Astrocyte (in vitro differentiated cells and primary cell): ENCODE measurements at regions not wholly inside any gene's neighbourhood (a gene's known extent, or its start where the extent isn't known, plus 50 kb on each side); places are given as distances from the start of the nearest gene placed in this dataset.

Source experiments
- DNase-seq: peaks from one replicate; pipeline ENCODE4 v3.0.0-alpha.2; 2010; ENCODE audit warnings: low read depth
- FAIRE-seq: peaks from 2 replicates; lab custom pipeline; 2011; peaks lifted over from hg19 to GRCh38; lab: Jason Lieb, UNC
- H2AFZ ChIP-seq: 2 replicates; pipeline ENCODE4 v1.6.0; 2012; ENCODE audit warnings: low read depth, low read length, inconsistent platforms
- H3K27ac ChIP-seq: 2 replicates; pipeline ENCODE4 v1.5.1; 2011; ENCODE audit warnings: low read depth, low read length, inconsistent platforms
- H3K27me3 ChIP-seq: 2 replicates; pipeline ENCODE4 v1.6.0; 2011; ENCODE audit warnings: low read length, inconsistent platforms; ENCODE audit not compliant: insufficient read depth
- H3K36me3 ChIP-seq: 2 replicates; pipeline ENCODE4 v1.5.1; 2011; ENCODE audit warnings: low read length, inconsistent platforms; ENCODE audit not compliant: insufficient read depth
- H3K4me1 ChIP-seq: 2 replicates; pipeline ENCODE4 v1.5.1; 2011; ENCODE audit warnings: low read length, inconsistent platforms; ENCODE audit not compliant: insufficient read depth
- H3K4me2 ChIP-seq: 2 replicates; pipeline ENCODE4 v1.6.0; 2012; ENCODE audit warnings: low read length, inconsistent platforms
- H3K4me3 ChIP-seq: 2 replicates; pipeline ENCODE4 v1.5.1; 2011; ENCODE audit warnings: low read depth, mild to moderate bottlenecking, low read length, inconsistent platforms; ENCODE audit not compliant: insufficient read depth
- H3K79me2 ChIP-seq: 2 replicates; pipeline ENCODE4 v1.6.0; 2012; ENCODE audit warnings: mild to moderate bottlenecking, low read length, inconsistent platforms; ENCODE audit not compliant: insufficient read depth
- H3K9ac ChIP-seq: 2 replicates; pipeline ENCODE4 v1.6.0; 2012; ENCODE audit warnings: mild to moderate bottlenecking, low read length, inconsistent platforms
- H3K9me3 ChIP-seq: 2 replicates; pipeline ENCODE4 v1.5.1; 2012; ENCODE audit warnings: low read depth, mild to moderate bottlenecking, low read length, inconsistent platforms; ENCODE audit not compliant: insufficient read depth
- H4K20me1 ChIP-seq: 2 replicates; pipeline ENCODE4 v1.6.0; 2012; ENCODE audit warnings: low read length, inconsistent platforms; ENCODE audit not compliant: insufficient read depth
- H3K27ac Mint-ChIP-seq: one replicate; pipeline ENCODE4 v1.8.0; 2021; ENCODE audit warnings: mild to moderate bottlenecking, mixed read lengths; ENCODE audit not compliant: unreplicated experiment
- H3K27me3 Mint-ChIP-seq: one replicate; pipeline ENCODE4 v1.8.0; 2021; ENCODE audit warnings: low read depth, mixed read lengths; ENCODE audit not compliant: unreplicated experiment
- H3K36me3 Mint-ChIP-seq: one replicate; pipeline ENCODE4 v1.8.0; 2021; ENCODE audit warnings: low read depth, mixed read lengths; ENCODE audit not compliant: unreplicated experiment
- H3K4me1 Mint-ChIP-seq: one replicate; pipeline ENCODE4 v1.8.0; 2021; ENCODE audit warnings: low read depth, mixed read lengths; ENCODE audit not compliant: unreplicated experiment
- H3K4me3 Mint-ChIP-seq: one replicate; pipeline ENCODE4 v1.8.0; 2021; ENCODE audit warnings: mild to moderate bottlenecking, moderate library complexity, mixed read lengths; ENCODE audit not compliant: unreplicated experiment
- H3K9me3 Mint-ChIP-seq: one replicate; pipeline ENCODE4 v1.8.0; 2021; ENCODE audit warnings: mild to moderate bottlenecking, mixed read lengths; ENCODE audit not compliant: unreplicated experiment
- EZH2 ChIP-seq: IDR thresholded peaks from 2 replicates; pipeline ENCODE4 v1.6.1; 2012; ENCODE audit warnings: mild to moderate bottlenecking, low read length, inconsistent platforms; ENCODE audit not compliant: insufficient read depth
- TF ChIP-seq, protein P1 (sequence below): IDR thresholded peaks from 2 replicates; pipeline ENCODE4 v1.5.1; 2011; ENCODE audit warnings: low read depth, mild to moderate bottlenecking, inconsistent platforms, low read length, moderate library complexity; ENCODE audit not compliant: insufficient read depth

DNA sequence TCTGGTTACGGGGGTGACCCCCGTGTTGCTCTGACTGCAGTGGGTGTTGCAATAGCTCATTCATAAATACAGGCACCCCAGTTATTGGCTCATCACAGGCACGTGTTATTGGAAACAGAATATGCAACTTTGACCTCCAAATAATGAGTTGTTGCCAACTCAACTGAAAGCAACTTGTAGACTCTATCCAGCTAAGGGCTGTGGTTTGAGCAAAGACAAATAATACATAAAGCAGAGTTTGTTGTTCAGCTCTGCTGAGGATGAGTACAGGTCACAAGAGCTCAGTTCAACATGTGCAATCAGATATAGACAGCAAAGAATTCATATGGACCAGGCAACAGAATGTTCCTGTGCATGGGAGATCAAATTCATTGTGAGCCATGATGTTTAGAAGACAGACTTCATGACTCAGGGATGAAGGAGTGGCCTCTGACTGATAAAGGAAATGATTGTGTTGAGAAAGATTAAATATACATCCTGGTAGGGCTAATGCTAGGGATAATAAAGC lies 87.6 kb upstream of the LRIG1 start:
- peak; percentile 65 for FAIRE-seq

DNA sequence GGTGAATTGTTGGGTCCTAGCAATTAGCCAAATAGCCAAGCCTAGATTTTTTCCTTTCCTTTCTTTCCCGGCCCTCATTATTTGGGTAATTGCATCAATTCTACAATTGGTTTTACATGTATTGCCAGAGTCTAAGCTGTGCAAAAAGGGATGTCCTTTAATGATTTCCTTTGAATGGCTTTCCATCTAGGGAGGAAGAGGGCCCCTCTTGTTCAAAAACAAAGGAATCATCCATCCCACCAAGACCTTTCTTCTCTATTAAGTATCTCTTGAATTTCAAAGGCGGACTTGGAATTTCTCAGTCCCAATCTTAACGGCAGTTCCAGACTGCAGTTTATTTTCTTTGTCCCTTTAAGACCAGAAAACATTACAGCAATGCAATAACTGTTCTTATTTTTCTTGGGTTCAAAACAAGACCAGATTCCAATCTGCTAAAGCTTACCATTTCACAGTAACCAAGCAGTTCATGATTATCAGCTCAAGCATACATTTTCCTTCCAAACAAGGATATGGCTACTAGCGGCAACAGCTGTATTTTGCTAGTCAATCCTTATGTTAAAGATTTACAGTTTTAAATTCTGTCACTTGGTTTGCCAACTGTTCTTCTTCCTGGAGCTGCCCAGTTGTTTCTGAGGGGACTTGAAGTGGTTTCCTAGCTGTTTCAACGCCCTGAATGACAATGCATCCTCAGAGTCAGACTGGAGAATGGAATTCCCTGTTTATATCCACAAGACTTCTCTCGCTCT lies 91.4 kb upstream of the LRIG1 start:
- H3K36me3 ChIP-seq: no peaks in the 10 kb centered on the region
- Mint-ChIP-seq H3K27ac (peak overlapping the region; percentile 64), H3K4me1 (peaks cover 14% of the 10 kb centered on the region), H3K9me3 (no peaks in the 10 kb centered on the region), H3K36me3 (no peaks in the 10 kb centered on the region), H3K27me3 (no peaks in the 10 kb centered on the region), H3K4me3 (no peak overlapping the region)
- H4K20me1 ChIP-seq: no peaks in the 10 kb centered on the region
- DNase-seq (peak; percentile 65), FAIRE-seq (no peak)
- TF ChIP-seq, protein P1, sequence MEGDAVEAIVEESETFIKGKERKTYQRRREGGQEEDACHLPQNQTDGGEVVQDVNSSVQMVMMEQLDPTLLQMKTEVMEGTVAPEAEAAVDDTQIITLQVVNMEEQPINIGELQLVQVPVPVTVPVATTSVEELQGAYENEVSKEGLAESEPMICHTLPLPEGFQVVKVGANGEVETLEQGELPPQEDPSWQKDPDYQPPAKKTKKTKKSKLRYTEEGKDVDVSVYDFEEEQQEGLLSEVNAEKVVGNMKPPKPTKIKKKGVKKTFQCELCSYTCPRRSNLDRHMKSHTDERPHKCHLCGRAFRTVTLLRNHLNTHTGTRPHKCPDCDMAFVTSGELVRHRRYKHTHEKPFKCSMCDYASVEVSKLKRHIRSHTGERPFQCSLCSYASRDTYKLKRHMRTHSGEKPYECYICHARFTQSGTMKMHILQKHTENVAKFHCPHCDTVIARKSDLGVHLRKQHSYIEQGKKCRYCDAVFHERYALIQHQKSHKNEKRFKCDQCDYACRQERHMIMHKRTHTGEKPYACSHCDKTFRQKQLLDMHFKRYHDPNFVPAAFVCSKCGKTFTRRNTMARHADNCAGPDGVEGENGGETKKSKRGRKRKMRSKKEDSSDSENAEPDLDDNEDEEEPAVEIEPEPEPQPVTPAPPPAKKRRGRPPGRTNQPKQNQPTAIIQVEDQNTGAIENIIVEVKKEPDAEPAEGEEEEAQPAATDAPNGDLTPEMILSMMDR: no peak
- no peak for TF ChIP-seq EZH2
- H3K4me2 ChIP-seq: peak overlapping the region; percentile 74
- H3K79me2 ChIP-seq: no peaks in the 10 kb centered on the region
- H3K4me1 ChIP-seq: peaks cover 30% of the 10 kb centered on the region
- H3K27ac ChIP-seq: peak overlapping the region; percentile 87
- H3K9ac ChIP-seq: peak overlapping the region; percentile 68
- H3K27me3 ChIP-seq: no peaks in the 10 kb centered on the region
- peak overlapping the region; percentile 64 for H2AFZ ChIP-seq
- H3K9me3 ChIP-seq: no peaks in the 10 kb centered on the region
- no peak overlapping the region for H3K4me3 ChIP-seq

More for the DNA sequence above, 87.6 kb upstream of the LRIG1 start:
- Histone ChIP-seq H3K36me3 (no peaks in the 10 kb centered on the region), H3K79me2 (no peaks in the 10 kb centered on the region), H3K4me1 (peaks cover 21% of the 10 kb centered on the region), H3K27me3 (no peaks in the 10 kb centered on the region), H3K9me3 (no peaks in the 10 kb centered on the region), H3K9ac (no peak overlapping the region), H4K20me1 (no peaks in the 10 kb centered on the region), H2AFZ (no peak overlapping the region), H3K4me3 (no peak overlapping the region), H3K4me2 (peak overlapping the region; percentile 12), H3K27ac (no peak overlapping the region)
- Mint-ChIP-seq H3K27ac (no peak overlapping the region), H3K27me3 (peaks cover under 1% of the 10 kb centered on the region), H3K4me3 (no peak overlapping the region), H3K36me3 (no peaks in the 10 kb centered on the region), H3K4me1 (peaks cover 11% of the 10 kb centered on the region), H3K9me3 (no peaks in the 10 kb centered on the region)
- no peak for DNase-seq
- TF ChIP-seq, protein P1: no peak
- no peak for TF ChIP-seq EZH2
